GM12892 (cell line): ENCODE measurements at regions not wholly inside any gene's neighbourhood (a gene's known extent, or its start where the extent isn't known, plus 50 kb on each side); places are given as distances from the start of the nearest gene placed in this dataset.

ENCODE experiments used
- POLR2A ChIP-seq: IDR thresholded peaks from 2 replicates; pipeline ENCODE4 v1.6.1; 2011; ENCODE audit warnings: low read depth, low read length, control low read depth
- POLR2AphosphoS5 ChIP-seq: IDR thresholded peaks from 2 replicates; pipeline ENCODE4 v1.6.1; 2011; ENCODE audit warnings: low read depth, low read length, control low read depth

GRCh38 chr14:65915125-65915524 lies 502.6 kb downstream of the FUT8 start:
- no peak for TF ChIP-seq POLR2A
- TF ChIP-seq POLR2AphosphoS5: no peak
